ENCODE measurements at regions not wholly inside any gene's neighbourhood (a gene's known extent, or its start where the extent isn't known, plus 50 kb on each side); places are given as distances from the start of the nearest gene placed in this dataset.

GRCh38 chr12:111122458-111122878, 202.1 kb upstream of the MYL2 start:
- Histone ChIP-seq H2AFZ (ENCODE audit: insufficient read depth, low read length, poor library complexity) (no peak overlapping the region), H2BK120ac (ENCODE audit: insufficient read depth, low read length, poor library complexity) (no peak overlapping the region), H2BK12ac (ENCODE audit: low read length) (no peak overlapping the region), H3K27ac (ENCODE audit: low read depth, low read length) (no peak overlapping the region), H3K4ac (ENCODE audit: low read depth, low read length) (no peak overlapping the region), H3K79me1 (ENCODE audit: low read length) (no peaks in the 10 kb centered on the region), H3K36me3 (ENCODE audit: control insufficient read depth in 1 of 2, insufficient read depth in 2 of 2, low read length in 2 of 2) (no peaks in the 10 kb centered on the region), H3K79me2 (ENCODE audit: control insufficient read depth, insufficient read depth, low read length, poor library complexity) (no peaks in the 10 kb centered on the region), H3K27me3 (ENCODE audit: insufficient read depth, low read length) (no peaks in the 10 kb centered on the region), H2BK5ac (ENCODE audit: low read depth, low read length, poor library complexity) (no peak overlapping the region), H3K9ac (ENCODE audit: low read length) (no peak overlapping the region), H3K9me3 (ENCODE audit: insufficient read depth, low read depth, low read length) (no peaks in the 10 kb centered on the region), H3K14ac (ENCODE audit: low read length) (no peak overlapping the region), H4K8ac (ENCODE audit: low read depth, low read length) (no peak overlapping the region), H3K4me3 (ENCODE audit: low read depth, low read length) (no peak overlapping the region), H4K91ac (ENCODE audit: low read depth, low read length) (no peak overlapping the region), H3K4me1 (ENCODE audit: control insufficient read depth in 1 of 2, insufficient read depth in 2 of 2, low read length in 2 of 2) (no peaks in the 10 kb centered on the region), H4K12ac (ENCODE audit: low read depth, low read length) (no peak overlapping the region), H3K18ac (ENCODE audit: low read length) (no peak overlapping the region), H3K23ac (ENCODE audit: low read length) (no peak overlapping the region), H2AK5ac (ENCODE audit: low read length) (no peak overlapping the region), H3K4me2 (ENCODE audit: low read length) (no peak overlapping the region)
- WGBS (ENCODE audit: extremely low coverage, insufficient coverage, insufficient read length), result no CpG with 5 or more reads among the region's 7 CpGs
- no peak for DNase-seq

- no peak overlapping the region for H3K18ac ChIP-seq (ENCODE audit: low read length)
- H4K91ac ChIP-seq (ENCODE audit: low read depth, low read length), result no peak overlapping the region
- no peak for DNase-seq
- no peak overlapping the region for H3K4me2 ChIP-seq (ENCODE audit: low read length)
- H2AK5ac ChIP-seq (ENCODE audit: low read length), result no peak overlapping the region
- no peak overlapping the region for H3K23ac ChIP-seq (ENCODE audit: low read length)
- H2BK12ac ChIP-seq (ENCODE audit: low read length), result no peak overlapping the region
- no peak overlapping the region for H2BK5ac ChIP-seq (ENCODE audit: low read depth, low read length, poor library complexity)
- H3K14ac ChIP-seq (ENCODE audit: low read length), result no peak overlapping the region
- H3K79me1 ChIP-seq (ENCODE audit: low read length), result no peaks in the 10 kb centered on the region
- no peak overlapping the region for H4K8ac ChIP-seq (ENCODE audit: low read depth, low read length)
- no peak overlapping the region for H3K27ac ChIP-seq (ENCODE audit: low read depth, low read length)
- no peaks in the 10 kb centered on the region for H3K4me1 ChIP-seq (ENCODE audit: control insufficient read depth in 1 of 2, insufficient read depth in 2 of 2, low read length in 2 of 2)
- no peaks in the 10 kb centered on the region for H3K79me2 ChIP-seq (ENCODE audit: control insufficient read depth, insufficient read depth, low read length, poor library complexity)
- H3K27me3 ChIP-seq (ENCODE audit: insufficient read depth, low read length), result no peaks in the 10 kb centered on the region
- H3K4ac ChIP-seq (ENCODE audit: low read depth, low read length), result no peak overlapping the region
- H2AFZ ChIP-seq (ENCODE audit: insufficient read depth, low read length, poor library complexity), result no peak overlapping the region
- H3K4me3 ChIP-seq (ENCODE audit: low read depth, low read length), result no peak overlapping the region
- H4K12ac ChIP-seq (ENCODE audit: low read depth, low read length), result no peak overlapping the region
- H3K36me3 ChIP-seq (ENCODE audit: control insufficient read depth in 1 of 2, insufficient read depth in 2 of 2, low read length in 2 of 2), result no peaks in the 10 kb centered on the region
- no peaks in the 10 kb centered on the region for H3K9me3 ChIP-seq (ENCODE audit: insufficient read depth, low read depth, low read length)
- WGBS (ENCODE audit: extremely low coverage, insufficient coverage, insufficient read length), result 100% methylated on average over 1 of the region's 6 CpGs
- H3K9ac ChIP-seq (ENCODE audit: low read length), result no peak overlapping the region
- H2BK120ac ChIP-seq (ENCODE audit: insufficient read depth, low read length, poor library complexity), result no peak overlapping the region
These were observed 201.5 kb upstream of the MYL2 start for GRCh38 chr12:111121840-111122239.

- Histone ChIP-seq H3K79me2 (ENCODE audit: control insufficient read depth, insufficient read depth, low read length, poor library complexity) (no peaks in the 10 kb centered on the region), H3K4me3 (ENCODE audit: low read depth, low read length) (no peak overlapping the region), H3K4ac (ENCODE audit: low read depth, low read length) (no peak overlapping the region), H2AK5ac (ENCODE audit: low read length) (no peak overlapping the region), H3K36me3 (ENCODE audit: control insufficient read depth in 1 of 2, insufficient read depth in 2 of 2, low read length in 2 of 2) (no peaks in the 10 kb centered on the region), H3K4me2 (ENCODE audit: low read length) (no peak overlapping the region), H3K23ac (ENCODE audit: low read length) (no peak overlapping the region), H3K14ac (ENCODE audit: low read length) (no peak overlapping the region), H4K12ac (ENCODE audit: low read depth, low read length) (no peak overlapping the region), H3K9me3 (ENCODE audit: insufficient read depth, low read depth, low read length) (no peaks in the 10 kb centered on the region), H4K91ac (ENCODE audit: low read depth, low read length) (no peak overlapping the region), H2AFZ (ENCODE audit: insufficient read depth, low read length, poor library complexity) (no peak overlapping the region), H3K27me3 (ENCODE audit: insufficient read depth, low read length) (no peaks in the 10 kb centered on the region), H2BK120ac (ENCODE audit: insufficient read depth, low read length, poor library complexity) (no peak overlapping the region), H3K27ac (ENCODE audit: low read depth, low read length) (no peak overlapping the region), H3K9ac (ENCODE audit: low read length) (no peak overlapping the region), H2BK5ac (ENCODE audit: low read depth, low read length, poor library complexity) (no peak overlapping the region), H3K4me1 (ENCODE audit: control insufficient read depth in 1 of 2, insufficient read depth in 2 of 2, low read length in 2 of 2) (no peaks in the 10 kb centered on the region), H4K8ac (ENCODE audit: low read depth, low read length) (no peak overlapping the region), H3K18ac (ENCODE audit: low read length) (no peak overlapping the region), H3K79me1 (ENCODE audit: low read length) (no peaks in the 10 kb centered on the region), H2BK12ac (ENCODE audit: low read length) (no peak overlapping the region)
- WGBS (ENCODE audit: extremely low coverage, insufficient coverage, insufficient read length), result no CpG with 5 or more reads among the region's 5 CpGs
- DNase-seq, result no peak
These were observed 200.2 kb upstream of the MYL2 start for GRCh38 chr12:111120578-111120977.

- H3K14ac ChIP-seq (ENCODE audit: low read length), result no peak overlapping the region
- H3K27me3 ChIP-seq (ENCODE audit: insufficient read depth, low read length), result no peaks in the 10 kb centered on the region
- H3K4ac ChIP-seq (ENCODE audit: low read depth, low read length), result no peak overlapping the region
- H3K18ac ChIP-seq (ENCODE audit: low read length), result no peak overlapping the region
- no peaks in the 10 kb centered on the region for H3K79me1 ChIP-seq (ENCODE audit: low read length)
- H2AFZ ChIP-seq (ENCODE audit: insufficient read depth, low read length, poor library complexity), result no peak overlapping the region
- no peak overlapping the region for H4K8ac ChIP-seq (ENCODE audit: low read depth, low read length)
- no peak overlapping the region for H2AK5ac ChIP-seq (ENCODE audit: low read length)
- H3K9ac ChIP-seq (ENCODE audit: low read length), result peak overlapping the region; percentile 19
- DNase-seq, result no peak
- no peaks in the 10 kb centered on the region for H3K79me2 ChIP-seq (ENCODE audit: control insufficient read depth, insufficient read depth, low read length, poor library complexity)
- H3K27ac ChIP-seq (ENCODE audit: low read depth, low read length), result no peak overlapping the region
- H3K36me3 ChIP-seq (ENCODE audit: control insufficient read depth in 1 of 2, insufficient read depth in 2 of 2, low read length in 2 of 2), result no peaks in the 10 kb centered on the region
- no peaks in the 10 kb centered on the region for H3K4me1 ChIP-seq (ENCODE audit: control insufficient read depth in 1 of 2, insufficient read depth in 2 of 2, low read length in 2 of 2)
- no peak overlapping the region for H3K4me3 ChIP-seq (ENCODE audit: low read depth, low read length)
- no peak overlapping the region for H2BK5ac ChIP-seq (ENCODE audit: low read depth, low read length, poor library complexity)
- H3K23ac ChIP-seq (ENCODE audit: low read length), result no peak overlapping the region
- H4K91ac ChIP-seq (ENCODE audit: low read depth, low read length), result no peak overlapping the region
- no peak overlapping the region for H2BK12ac ChIP-seq (ENCODE audit: low read length)
- H4K12ac ChIP-seq (ENCODE audit: low read depth, low read length), result no peak overlapping the region
- no peak overlapping the region for H2BK120ac ChIP-seq (ENCODE audit: insufficient read depth, low read length, poor library complexity)
- no CpG with 5 or more reads among the region's 1 CpG for WGBS (ENCODE audit: extremely low coverage, insufficient coverage, insufficient read length)
- H3K9me3 ChIP-seq (ENCODE audit: insufficient read depth, low read depth, low read length), result no peaks in the 10 kb centered on the region
- H3K4me2 ChIP-seq (ENCODE audit: low read length), result no peak overlapping the region
These were observed 196.6 kb upstream of the MYL2 start for GRCh38 chr12:111117017-111117416.
